ENCODE measurements at regions not wholly inside any gene's neighbourhood (a gene's known extent, or its start where the extent isn't known, plus 50 kb on each side); places are given as distances from the start of the nearest gene placed in this dataset.

DNA sequence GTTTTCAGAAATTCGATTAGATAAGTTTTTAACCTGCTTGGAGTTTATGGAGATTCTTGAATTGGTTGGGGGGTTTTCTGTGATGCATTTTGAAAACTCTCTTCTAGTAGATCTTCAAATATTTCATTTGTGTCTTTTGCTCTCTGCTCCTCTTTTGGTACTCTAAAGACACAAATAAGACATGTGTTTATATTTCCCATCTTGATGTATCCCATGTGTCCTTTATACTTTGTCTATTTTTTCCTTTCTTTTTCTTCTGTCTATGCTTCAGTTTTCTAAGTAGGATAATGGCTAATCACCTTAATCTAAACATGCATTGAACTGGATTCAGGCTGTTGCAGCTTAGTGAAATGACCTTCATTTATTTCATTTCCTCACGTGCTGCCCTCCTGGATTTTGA, 63.8 kb upstream of the C1orf87 start:
- no peaks in the 10 kb centered on the region for H3K79me1 ChIP-seq (ENCODE audit: low read depth, low read length)
- no peak overlapping the region for H2BK120ac ChIP-seq (replicated peaks; ENCODE audit: low read depth, low read length)
- no peak overlapping the region for H3K4ac ChIP-seq (replicated peaks; ENCODE audit: insufficient read length, low read depth, low read length)
- no peak for DNase-seq (ENCODE audit: low read depth in 1 of 2, low spot score in 2 of 2)
- H4K8ac ChIP-seq (ENCODE audit: extremely low read depth, insufficient read depth, low read length) = no peak overlapping the region
- H3K23ac ChIP-seq (ENCODE audit: insufficient read length) = no peak overlapping the region
- no peak overlapping the region for H2AFZ ChIP-seq (ENCODE audit: low read length)
- H3K27me3 ChIP-seq (replicated peaks in 1 of 4; ENCODE audit: control insufficient read depth in 3 of 4, extremely low read depth in 1 of 4, insufficient read depth in 3 of 4, low read length in 3 of 4) = peaks cover 0 to 2% (median 0%) of the 10 kb centered on the region in 4 experiments; a peak in 1 of 7 replicates
- no peak overlapping the region for H4K91ac ChIP-seq (replicated peaks; ENCODE audit: insufficient read length, low read length)
- H3K9me3 ChIP-seq (ENCODE audit: insufficient read depth in 2 of 2, low read depth in 1 of 2, low read length in 1 of 2) = no peaks in the 10 kb centered on the region
- ChIA-PET CTCF (ENCODE audit: partially characterized antibody) (interaction anchor here (0.8 to 1.3 kb wide), 3 partner anchors 10 to 158 kb away, joined by 3 read pairs; no protein-coding TSS in a partner anchor), POLR2A (ENCODE audit: partially characterized antibody) (no interaction called here)
- no peak overlapping the region for H3K4me3 ChIP-seq (ENCODE audit: extremely low read depth in 1 of 4, insufficient read depth in 2 of 4, low read depth in 3 of 4, low read length in 4 of 4)
- no peak overlapping the region for H4K5ac ChIP-seq (ENCODE audit: insufficient read length, low read depth, low read length)
- TF ChIP-seq BRCA1 (IDR thresholded peaks at IDR 0.05; ENCODE audit: low read depth, low read length) (no peak), RNF2 (IDR thresholded peaks at IDR 0.05; ENCODE audit: borderline replicate concordance, low read depth, low read length, missing control alignments, poor library complexity, severe bottlenecking) (no peak), KDM5A (IDR thresholded peaks at IDR 0.05; ENCODE audit: low read length) (no peak)
- no peaks in the 10 kb centered on the region for H3K4me1 ChIP-seq (replicated peaks in 1 of 4; ENCODE audit: control insufficient read depth in 3 of 4, insufficient read depth in 4 of 4, low read length in 3 of 4)
- H3K27ac ChIP-seq (ENCODE audit: low read depth, low read length) = no peak overlapping the region
- no peak overlapping the region for H2BK15ac ChIP-seq (ENCODE audit: low read length)
- no peaks in the 10 kb centered on the region for H3K36me3 ChIP-seq (ENCODE audit: control insufficient read depth in 2 of 4, insufficient read depth in 4 of 4, low read length in 3 of 4)
- H3K18ac ChIP-seq (ENCODE audit: extremely low read depth, low read length) = no peak overlapping the region
- no peak overlapping the region for H3K14ac ChIP-seq (ENCODE audit: insufficient read length)
- no peak overlapping the region for H2BK5ac ChIP-seq (ENCODE audit: low read depth, low read length)
- FAIRE-seq = no peak
- H3K9ac ChIP-seq (replicated peaks in 1 of 4; ENCODE audit: extremely low read depth in 1 of 4, low read depth in 3 of 4, low read length in 3 of 4) = no peak overlapping the region
- no peaks in the 10 kb centered on the region for H4K20me1 ChIP-seq (replicated peaks in 1 of 2; ENCODE audit: control insufficient read depth in 1 of 2, insufficient read depth in 2 of 2, low read length in 2 of 2)
- H3K23me2 ChIP-seq (ENCODE audit: low read depth, low read length) = no peaks in the 10 kb centered on the region
- H3K79me2 ChIP-seq (ENCODE audit: control insufficient read depth in 1 of 2, insufficient read depth in 2 of 2, low read length in 2 of 2) = no peaks in the 10 kb centered on the region
- H3K56ac ChIP-seq (replicated peaks; ENCODE audit: insufficient read length, low read depth, low read length) = no peak overlapping the region
- no peak overlapping the region for H2BK20ac ChIP-seq (ENCODE audit: low read length)
- H2AK5ac ChIP-seq (ENCODE audit: low read depth, low read length) = no peak overlapping the region
- 74% methylated on average over 2 of the region's 2 CpGs; no CpG with 5 or more reads in 1 of the 2 experiments for WGBS, 2 experiments (ENCODE audit: extremely low coverage in 1 of 2, insufficient coverage in 1 of 2, insufficient read length in 1 of 2, insufficient replicate concordance in 2 of 2, low coverage in 1 of 2, low lambda C conversion rate in 2 of 2, missing lambda C conversion rate in 1 of 2)
- no peak overlapping the region for H3K4me2 ChIP-seq (ENCODE audit: insufficient read depth in 1 of 2, low read depth in 2 of 2, low read length in 2 of 2)
- H2BK12ac ChIP-seq (ENCODE audit: low read depth, low read length) = no peak overlapping the region
